ENCODE measurements at regions not wholly inside any gene's neighbourhood (a gene's known extent, or its start where the extent isn't known, plus 50 kb on each side); places are given as distances from the start of the nearest gene placed in this dataset.

- TF ChIP-seq CTCF (conservative IDR thresholded peaks at IDR 0.05; ENCODE audit: low read length), result no peak
- no peak for TF ChIP-seq EZH2phosphoT487 (IDR thresholded peaks at IDR 0.05; ENCODE audit: borderline replicate concordance, low read depth, low read length)
Measured at GRCh38 chr20:11783102-11783850, 134.4 kb upstream of the BTBD3 start.
